PC-9 (cell line): ENCODE measurements at regions not wholly inside any gene's neighbourhood (a gene's known extent, or its start where the extent isn't known, plus 50 kb on each side); places are given as distances from the start of the nearest gene placed in this dataset.

Experiments
- BruUV-seq: library from RNA; stranded (reverse); fragments of 400-500 nt; replicated peaks from 2 replicates; lab custom pipeline; 2021; lab: Mats Ljungman, UMichigan
- CTCF ChIA-PET: fragments of 300-600 bp; sonication (Branson Sonifier 250); formaldehyde crosslinking; loops from one replicate; lab custom pipeline; 2022; ENCODE audit warnings: antibody characterized with exemption; lab: Charles Lee
- POLR2A ChIA-PET: fragments of 300-600 bp; sonication (Branson Sonifier 250); formaldehyde crosslinking; loops from one replicate; lab custom pipeline; 2022; ENCODE audit warnings: antibody characterized with exemption; ENCODE audit not compliant: unreplicated experiment; lab: Charles Lee
- DNase-seq, 2 experiments: peaks; one replicate each; pipeline versions ENCODE4 v3.0.0 to v3.0.0-alpha.2; 2015 to 2022; ENCODE audit warnings: mixed read lengths in 1 of 2
- H2AFZ ChIP-seq: fragments of 200-600 bp; sonication (generic); 2 replicates; pipeline ENCODE4 v1.8.1; 2017; ENCODE audit warnings: antibody characterized with exemption
- H3F3A ChIP-seq: fragments of 200-600 bp; sonication (generic); 2 replicates; pipeline ENCODE4 v1.8.1; 2017; ENCODE audit warnings: antibody characterized with exemption, mild to moderate bottlenecking, low read depth; ENCODE audit not compliant: insufficient read depth
- H3K27ac ChIP-seq: fragments of 200-600 bp; sonication (generic); 2 replicates; pipeline ENCODE4 v1.6.1; 2016; ENCODE audit warnings: mixed run types
- H3K27me3 ChIP-seq: fragments of 200-600 bp; sonication (generic); 2 replicates; pipeline ENCODE4 v1.6.1; 2016; ENCODE audit warnings: low read depth, mixed run types; ENCODE audit not compliant: insufficient read depth
- H3K36me3 ChIP-seq: fragments of 200-600 bp; sonication (generic); 2 replicates; pipeline ENCODE4 v1.6.1; 2016; ENCODE audit warnings: low read depth, mixed run types
- H3K4me1 ChIP-seq: fragments of 200-600 bp; sonication (generic); replicated peaks from 2 replicates; pipeline ENCODE4 v1.6.1; 2016; ENCODE audit warnings: mixed run types; ENCODE audit not compliant: insufficient read depth
- H3K4me2 ChIP-seq: fragments of 200-600 bp; sonication (generic); 2 replicates; pipeline ENCODE4 v1.6.1; 2017; ENCODE audit warnings: mixed run types
- H3K4me3 ChIP-seq: fragments of 200-600 bp; sonication (generic); 2 replicates; pipeline ENCODE4 v1.6.1; 2016; ENCODE audit warnings: mixed run types
- H3K79me2 ChIP-seq: fragments of 200-600 bp; sonication (generic); 2 replicates; pipeline ENCODE4 v1.6.1; 2017; ENCODE audit warnings: low read depth, mixed run types
- H3K9me2 ChIP-seq: fragments of 200-600 bp; sonication (generic); 2 replicates; pipeline ENCODE4 v1.8.1; 2017; ENCODE audit warnings: mild to moderate bottlenecking; ENCODE audit not compliant: insufficient read depth
- H3K9me3 ChIP-seq: fragments of 200-600 bp; sonication (generic); 2 replicates; pipeline ENCODE4 v1.8.1; 2016; ENCODE audit warnings: low read depth; ENCODE audit not compliant: insufficient read depth
- H4K20me1 ChIP-seq: fragments of 200-600 bp; sonication (generic); 2 replicates; pipeline ENCODE4 v1.8.1; 2017; ENCODE audit not compliant: insufficient read depth
- EZH2 ChIP-seq: fragments of 200-600 bp; sonication (generic); IDR thresholded peaks from 2 replicates; pipeline ENCODE4 v1.8.0; 2017; ENCODE audit warnings: antibody characterized with exemption, low read depth
- intact Hi-C: fragments of 100-400 bp; cut with micrococcal nuclease; formaldehyde crosslinking; loops from one replicate; pipeline ENCODE4 v1.10.0; 2022; ENCODE audit not compliant: unreplicated experiment
- TF ChIP-seq, protein P1 (sequence below): fragments of 200-600 bp; sonication (generic); conservative IDR thresholded peaks from 2 replicates; pipeline ENCODE4 v1.6.1; 2017; ENCODE audit warnings: mixed run types, antibody characterized with exemption, mild to moderate bottlenecking, moderate library complexity

DNA sequence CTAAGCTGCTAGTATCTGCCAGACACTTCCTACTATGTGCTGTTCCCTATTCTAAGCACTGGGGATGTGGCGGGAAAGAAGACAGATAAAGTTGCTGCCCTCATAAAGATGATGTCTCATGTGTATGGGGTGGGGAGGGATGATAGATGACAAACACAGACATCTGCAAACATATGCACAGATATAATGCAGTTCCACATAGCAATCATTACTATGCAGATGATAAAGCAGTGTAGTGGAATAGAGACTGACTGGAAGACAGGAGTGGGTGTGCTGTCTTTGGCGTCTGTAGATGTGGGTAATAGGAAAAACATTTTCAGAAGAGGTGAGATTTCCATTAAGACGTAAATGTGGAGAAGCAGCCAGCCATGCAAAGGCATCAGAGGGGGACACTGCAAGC is 243.6 kb downstream of the DPY19L2 start:
- Histone ChIP-seq H3K27ac (no peak overlapping the region), H2AFZ (no peak overlapping the region), H3K27me3 (no peaks in the 10 kb centered on the region), H3K4me3 (no peak overlapping the region), H3K4me2 (no peak overlapping the region), H3K9me3 (no peaks in the 10 kb centered on the region), H3K4me1 (no peaks in the 10 kb centered on the region), H3F3A (no peaks in the 10 kb centered on the region), H3K9me2 (no peaks in the 10 kb centered on the region), H3K79me2 (no peaks in the 10 kb centered on the region), H4K20me1 (no peaks in the 10 kb centered on the region), H3K36me3 (no peaks in the 10 kb centered on the region)
- CTCF ChIA-PET, result no interaction called here
- POLR2A ChIA-PET, result no interaction called here
- no peak for TF ChIP-seq EZH2
- no peak for DNase-seq
- BruUV-seq, result no TSS peak
- intact Hi-C loops, result no loop called here

DNA sequence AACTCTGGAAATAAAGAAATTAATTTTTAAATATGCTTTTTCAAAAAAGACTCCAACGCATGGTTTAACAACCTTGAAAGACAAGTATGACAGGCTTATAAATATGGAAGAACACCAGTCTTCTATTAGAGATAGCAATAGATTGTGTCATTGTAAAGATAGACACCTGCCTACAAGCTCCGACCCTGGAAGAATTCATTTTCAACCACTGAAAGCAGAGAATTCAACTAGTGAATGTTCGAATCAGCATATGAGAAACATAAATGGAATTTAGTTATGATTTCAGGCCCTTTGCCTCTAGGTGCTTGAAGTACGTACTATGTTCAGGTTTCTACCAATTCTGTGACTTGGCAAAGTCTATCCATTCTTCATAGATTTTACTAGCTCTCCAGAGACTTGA is 244.5 kb downstream of the DPY19L2 start:
- no peak overlapping the region for H2AFZ ChIP-seq
- H3K4me1 ChIP-seq, result no peaks in the 10 kb centered on the region
- no peak overlapping the region for H3K4me2 ChIP-seq
- TF ChIP-seq EZH2, result no peak
- TF ChIP-seq, protein P1, sequence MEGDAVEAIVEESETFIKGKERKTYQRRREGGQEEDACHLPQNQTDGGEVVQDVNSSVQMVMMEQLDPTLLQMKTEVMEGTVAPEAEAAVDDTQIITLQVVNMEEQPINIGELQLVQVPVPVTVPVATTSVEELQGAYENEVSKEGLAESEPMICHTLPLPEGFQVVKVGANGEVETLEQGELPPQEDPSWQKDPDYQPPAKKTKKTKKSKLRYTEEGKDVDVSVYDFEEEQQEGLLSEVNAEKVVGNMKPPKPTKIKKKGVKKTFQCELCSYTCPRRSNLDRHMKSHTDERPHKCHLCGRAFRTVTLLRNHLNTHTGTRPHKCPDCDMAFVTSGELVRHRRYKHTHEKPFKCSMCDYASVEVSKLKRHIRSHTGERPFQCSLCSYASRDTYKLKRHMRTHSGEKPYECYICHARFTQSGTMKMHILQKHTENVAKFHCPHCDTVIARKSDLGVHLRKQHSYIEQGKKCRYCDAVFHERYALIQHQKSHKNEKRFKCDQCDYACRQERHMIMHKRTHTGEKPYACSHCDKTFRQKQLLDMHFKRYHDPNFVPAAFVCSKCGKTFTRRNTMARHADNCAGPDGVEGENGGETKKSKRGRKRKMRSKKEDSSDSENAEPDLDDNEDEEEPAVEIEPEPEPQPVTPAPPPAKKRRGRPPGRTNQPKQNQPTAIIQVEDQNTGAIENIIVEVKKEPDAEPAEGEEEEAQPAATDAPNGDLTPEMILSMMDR, result no peak
- no peak overlapping the region for H3K4me3 ChIP-seq
- no peaks in the 10 kb centered on the region for H3K9me3 ChIP-seq
- intact Hi-C loops, result no loop called here
- H3K27me3 ChIP-seq, result no peaks in the 10 kb centered on the region
- ChIA-PET CTCF (interaction anchor here (0.5 kb wide), 1 partner anchor 516 kb away, joined by 3 read pairs; no protein-coding TSS in a partner anchor), POLR2A (no interaction called here)
- no peaks in the 10 kb centered on the region for H3K36me3 ChIP-seq
- H4K20me1 ChIP-seq, result no peaks in the 10 kb centered on the region
- no peak for DNase-seq
- no peaks in the 10 kb centered on the region for H3F3A ChIP-seq
- no peak overlapping the region for H3K27ac ChIP-seq
- no peaks in the 10 kb centered on the region; the same call in 1 of the 2 replicates for H3K9me2 ChIP-seq
- BruUV-seq, result no TSS peak
- no peaks in the 10 kb centered on the region for H3K79me2 ChIP-seq

DNA sequence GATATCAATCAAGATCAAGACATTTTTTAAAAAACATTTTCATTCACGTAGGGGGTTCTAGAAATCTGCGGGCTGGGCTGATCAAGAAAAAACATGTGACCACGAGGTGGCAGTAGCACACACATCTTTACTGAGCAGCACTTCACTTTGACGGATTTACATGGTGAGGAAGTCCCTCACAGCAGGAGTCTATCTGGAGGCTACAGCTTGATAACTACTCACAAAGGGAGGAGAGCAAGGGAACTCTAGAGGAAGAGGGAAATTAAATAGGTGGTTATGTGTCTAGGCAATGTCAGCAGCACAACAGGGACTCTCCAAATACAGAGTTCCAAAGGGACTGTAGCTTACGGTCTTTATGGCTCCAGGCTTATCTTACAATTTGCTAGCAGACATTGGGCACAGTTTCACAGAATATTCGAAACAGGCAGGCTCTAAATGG is 248.1 kb downstream of the DPY19L2 start:
- intact Hi-C loops, result no loop called here
- BruUV-seq, result no TSS peak
- Histone ChIP-seq H3K9me3 (no peaks in the 10 kb centered on the region; the same call in 1 of the 2 replicates), H3K27me3 (no peaks in the 10 kb centered on the region), H3K36me3 (no peaks in the 10 kb centered on the region), H3K9me2 (no peaks in the 10 kb centered on the region; the same call in 1 of the 2 replicates), H3K4me3 (no peak overlapping the region), H3F3A (no peaks in the 10 kb centered on the region), H3K4me1 (no peaks in the 10 kb centered on the region), H2AFZ (no peak overlapping the region), H3K79me2 (no peaks in the 10 kb centered on the region), H4K20me1 (no peaks in the 10 kb centered on the region), H3K4me2 (no peak overlapping the region), H3K27ac (no peak overlapping the region)
- peak; percentile 23 to 52 for DNase-seq
- no peak for TF ChIP-seq EZH2
- TF ChIP-seq, protein P1, result peak; percentile 69
- ChIA-PET CTCF (no interaction called here), POLR2A (no interaction called here)

DNA sequence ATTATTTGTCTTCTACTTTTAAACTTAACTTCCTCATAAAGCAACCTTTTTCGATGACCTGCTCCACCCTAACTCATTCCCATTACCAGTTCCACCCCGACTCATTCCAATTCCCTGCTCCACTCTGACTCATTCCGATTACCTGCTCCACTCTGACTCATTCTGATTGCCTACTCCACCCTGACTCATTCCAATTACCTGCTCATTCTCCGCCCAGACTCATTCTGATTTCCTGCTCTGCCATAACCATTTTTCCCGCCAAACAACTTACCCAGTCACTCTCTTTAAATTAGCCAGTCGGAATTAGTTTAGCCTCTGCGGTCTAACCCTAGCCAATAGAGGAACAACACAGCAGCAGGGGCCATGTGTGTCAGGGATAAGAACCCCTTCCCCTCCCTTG is 249.1 kb downstream of the DPY19L2 start:
- Histone ChIP-seq H3K4me2 (no peak overlapping the region), H3K36me3 (no peaks in the 10 kb centered on the region), H3F3A (no peaks in the 10 kb centered on the region), H3K4me1 (no peaks in the 10 kb centered on the region), H3K9me2 (no peaks in the 10 kb centered on the region; the same call in 1 of the 2 replicates), H3K27ac (no peak overlapping the region), H3K79me2 (no peaks in the 10 kb centered on the region), H3K27me3 (no peaks in the 10 kb centered on the region), H3K9me3 (no peaks in the 10 kb centered on the region; the same call in 1 of the 2 replicates), H2AFZ (no peak overlapping the region), H3K4me3 (no peak overlapping the region), H4K20me1 (no peaks in the 10 kb centered on the region)
- POLR2A ChIA-PET, result no interaction called here
- intact Hi-C loops, result no loop called here
- BruUV-seq, result no TSS peak
- no peak for DNase-seq
- CTCF ChIA-PET, result no interaction called here
- TF ChIP-seq, protein P1, result no peak
- TF ChIP-seq EZH2, result no peak
